ENCODE measurements at regions not wholly inside any gene's neighbourhood (a gene's known extent, or its start where the extent isn't known, plus 50 kb on each side); places are given as distances from the start of the nearest gene placed in this dataset.

- TF ChIP-seq CTCF (IDR thresholded peaks at IDR 0.05; ENCODE audit: insufficient read depth, low read depth, low read length), result no peak
- TF ChIP-seq EZH2 (IDR thresholded peaks at IDR 0.05; ENCODE audit: insufficient read depth, low read length), result no peak
Measured at GRCh38 chr9:86839522-86839921, 107.8 kb downstream of the GAS1 start.

All from astrocyte (in vitro differentiated cells and primary cell).